Stomach (tissue), 8 donors: ENCODE measurements at regions not wholly inside any gene's neighbourhood (a gene's known extent, or its start where the extent isn't known, plus 50 kb on each side); places are given as distances from the start of the nearest gene placed in this dataset.

Source experiments
- DNase-seq, 2 donors: peaks; one replicate each; pipeline versions ENCODE4 v3.0.0 to v3.0.0-alpha.2; 2013 to 2019
- H3K27ac ChIP-seq, 5 donors: fragments of 200-600 bp in 4 of 5; sonication (generic) in 4 of 5; one replicate each; pipeline ENCODE4 v1.5.1; 2013 to 2019; ENCODE audit warnings: mild to moderate bottlenecking in 1 of 5, moderate library complexity in 1 of 5
- H3K27me3 ChIP-seq, 3 donors: fragments of 200-600 bp; sonication (generic); one replicate each; pipeline ENCODE4 v1.5.1; 2017 to 2019; ENCODE audit warnings: mixed run types in 1 of 3
- H3K36me3 ChIP-seq, 4 donors: fragments of 200-600 bp; sonication (generic); 1 replicate in 3 of 4; 2 replicates in 1 of 4; pipeline ENCODE4 v1.5.1; 2016 to 2019
- H3K4me1 ChIP-seq, 4 donors: fragments of 200-600 bp; sonication (generic); one replicate each; pipeline ENCODE4 v1.5.1; 2016 to 2019
- H3K4me3 ChIP-seq, 4 donors: fragments of 200-600 bp; sonication (generic) in 3 of 4; one replicate each; pipeline ENCODE4 v1.5.1; 2016 to 2019; ENCODE audit warnings: mild to moderate bottlenecking in 1 of 4
- H3K9me3 ChIP-seq, 4 donors: fragments of 200-600 bp; sonication (generic); one replicate each; pipeline ENCODE4 v1.5.1; 2016 to 2019
- EP300 ChIP-seq: sonication (generic); formaldehyde crosslinking; IDR thresholded peaks from one replicate; pipeline ENCODE4 v1.6.1; 2017; ENCODE audit warnings: antibody characterized with exemption
- POLR2A ChIP-seq, 4 donors: fragments of 450-650 bp; IDR thresholded peaks; one replicate each; pipeline ENCODE4 v1.6.1; 2016; ENCODE audit warnings: antibody characterized with exemption in 4 of 4, control low read depth in 2 of 4, mild to moderate bottlenecking in 1 of 4, moderate library complexity in 1 of 4
- POLR2AphosphoS5 ChIP-seq, 3 donors: sonication (generic); formaldehyde crosslinking; IDR thresholded peaks; one replicate each; pipeline ENCODE4 v1.6.1; 2016; ENCODE audit warnings: antibody characterized with exemption in 3 of 3
- WGBS, 5 donors: extraction: QIAGEN DNeasy Blood & Tissue Kit in 3 of 5; methylation state at CpG; one replicate each; pipeline versions ENCODE4 v1.1.5 to v1.1.7; 2013 to 2018; 5-methylcytosine and 5-hydroxymethylcytosine counted together
- intact Hi-C: fragments of 100-400 bp; cut with DNase I; formaldehyde crosslinking; loops from one replicate; pipeline ENCODE4 v1.15.1; 2023; ENCODE audit warnings: low total_unique reads
- TF ChIP-seq, protein P1 (sequence below), 7 experiments: fragments of 450-650 bp in 4 of 7; fragments of 200-600 bp in 3 of 7; sonication (generic) in 3 of 7; IDR thresholded peaks; one replicate each; pipeline ENCODE4 v1.5.1; 2016 to 2019; ENCODE audit warnings: antibody characterized with exemption in 7 of 7, control low read depth in 2 of 7, mild to moderate bottlenecking in 1 of 7
- donor health status: healthy with polysubstance abuse.
- donor health status: Bipolar disorder and iron deficiency.
- donor health status: healthy.

GRCh38 chr2:67295851-67296250 lies 101.3 kb upstream of the ETAA1 start:
- TF ChIP-seq POLR2AphosphoS5 (IDR thresholded peaks at IDR 0.05), result no peak
- TF ChIP-seq EP300, result no peak
- TF ChIP-seq, protein P1, sequence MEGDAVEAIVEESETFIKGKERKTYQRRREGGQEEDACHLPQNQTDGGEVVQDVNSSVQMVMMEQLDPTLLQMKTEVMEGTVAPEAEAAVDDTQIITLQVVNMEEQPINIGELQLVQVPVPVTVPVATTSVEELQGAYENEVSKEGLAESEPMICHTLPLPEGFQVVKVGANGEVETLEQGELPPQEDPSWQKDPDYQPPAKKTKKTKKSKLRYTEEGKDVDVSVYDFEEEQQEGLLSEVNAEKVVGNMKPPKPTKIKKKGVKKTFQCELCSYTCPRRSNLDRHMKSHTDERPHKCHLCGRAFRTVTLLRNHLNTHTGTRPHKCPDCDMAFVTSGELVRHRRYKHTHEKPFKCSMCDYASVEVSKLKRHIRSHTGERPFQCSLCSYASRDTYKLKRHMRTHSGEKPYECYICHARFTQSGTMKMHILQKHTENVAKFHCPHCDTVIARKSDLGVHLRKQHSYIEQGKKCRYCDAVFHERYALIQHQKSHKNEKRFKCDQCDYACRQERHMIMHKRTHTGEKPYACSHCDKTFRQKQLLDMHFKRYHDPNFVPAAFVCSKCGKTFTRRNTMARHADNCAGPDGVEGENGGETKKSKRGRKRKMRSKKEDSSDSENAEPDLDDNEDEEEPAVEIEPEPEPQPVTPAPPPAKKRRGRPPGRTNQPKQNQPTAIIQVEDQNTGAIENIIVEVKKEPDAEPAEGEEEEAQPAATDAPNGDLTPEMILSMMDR (IDR thresholded peaks at IDR 0.05), result no peak
- no peak for TF ChIP-seq POLR2A (IDR thresholded peaks at IDR 0.05)
- H3K4me1 ChIP-seq, result peaks cover 0 to 6% (median 2%) of the 10 kb centered on the region in 4 donors
- H3K27me3 ChIP-seq, result no peaks in the 10 kb centered on the region
- H3K4me3 ChIP-seq, result no peak overlapping the region
- DNase-seq, result no peak
- H3K36me3 ChIP-seq, result no peaks in the 10 kb centered on the region
- intact Hi-C loops, result no loop called here
- H3K27ac ChIP-seq, result no peak overlapping the region
- 54 to 71% (median 59%) methylated on average over 4 of the region's 4 CpGs for WGBS, 5 donors
- H3K9me3 ChIP-seq, result no peaks in the 10 kb centered on the region

DNA sequence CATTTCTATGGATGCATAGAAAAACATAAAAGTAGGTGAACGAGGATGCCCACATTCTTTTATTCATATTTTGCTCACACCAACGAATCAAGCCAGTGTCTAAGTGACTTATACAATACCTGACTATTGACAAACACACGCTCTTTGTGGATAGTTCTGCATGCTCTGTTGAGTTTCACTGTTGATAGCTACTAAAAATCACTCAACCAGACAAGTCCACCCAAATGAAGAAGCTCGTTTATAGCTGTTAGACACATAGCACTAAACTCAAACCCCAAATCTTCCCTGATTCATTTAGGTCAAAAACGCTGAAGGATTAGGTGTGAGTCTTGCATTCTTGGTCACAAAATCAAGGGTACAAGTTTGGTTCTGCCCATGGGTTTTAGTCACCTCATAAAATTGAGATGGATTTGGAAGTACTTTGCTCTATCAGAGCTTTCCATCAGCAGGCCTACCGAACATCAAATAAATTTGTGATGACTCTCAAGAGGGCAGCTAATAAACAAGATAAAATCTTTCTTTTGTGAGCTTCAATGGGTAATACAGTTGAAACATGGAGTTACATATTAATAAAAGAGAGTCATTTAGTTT lies 92.7 kb upstream of the ETAA1 start:
- Histone ChIP-seq H3K4me3 (no peak overlapping the region), H3K27me3 (no peaks in the 10 kb centered on the region), H3K27ac (no peak overlapping the region), H3K36me3 (no peaks in the 10 kb centered on the region), H3K4me1 (no peaks in the 10 kb centered on the region), H3K9me3 (no peaks in the 10 kb centered on the region)
- TF ChIP-seq EP300 (no peak), POLR2AphosphoS5 (IDR thresholded peaks at IDR 0.05) (no peak), POLR2A (IDR thresholded peaks at IDR 0.05) (no peak)
- TF ChIP-seq, protein P1 (IDR thresholded peaks at IDR 0.05), result no peak
- intact Hi-C loops, result no loop called here
- DNase-seq, result no peak
- WGBS, 5 donors, result 84 to 89% (median 86%) methylated on average over 6 of the region's 6 CpGs

GRCh38 chr2:67309281-67309680 lies 87.9 kb upstream of the ETAA1 start:
- Histone ChIP-seq H3K4me3 (no peak overlapping the region), H3K27me3 (no peaks in the 10 kb centered on the region), H3K36me3 (no peaks in the 10 kb centered on the region), H3K27ac (no peak overlapping the region), H3K4me1 (peaks cover 0 to 8% (median 0%) of the 10 kb centered on the region in 4 donors), H3K9me3 (no peaks in the 10 kb centered on the region)
- TF ChIP-seq EP300, result no peak
- TF ChIP-seq, protein P1 (IDR thresholded peaks at IDR 0.05), result no peak
- TF ChIP-seq POLR2AphosphoS5 (IDR thresholded peaks at IDR 0.05), result no peak
- no peak for TF ChIP-seq POLR2A (IDR thresholded peaks at IDR 0.05)
- intact Hi-C loops, result no loop called here
- WGBS, 5 donors, result 79 to 86% (median 83%) methylated on average over 1 of the region's 1 CpG
- no peak for DNase-seq

DNA sequence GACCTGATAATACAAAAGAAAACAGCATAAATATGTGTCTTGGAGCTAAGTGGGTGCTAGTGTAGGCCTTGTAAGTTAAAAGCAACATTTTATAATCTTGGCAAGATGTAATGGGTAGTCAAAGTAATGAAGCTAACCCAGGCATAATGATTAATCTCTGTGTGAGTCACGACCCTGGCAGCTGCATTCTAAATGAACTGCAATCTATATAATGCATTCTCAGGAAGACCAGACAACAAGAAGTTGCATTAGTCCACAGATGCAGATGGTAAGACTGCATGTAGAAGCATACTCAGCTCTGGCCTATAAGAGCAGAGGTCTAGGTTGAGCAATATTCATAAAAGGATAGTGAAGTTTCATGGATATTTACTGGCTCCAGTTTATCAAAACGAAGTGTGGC lies 85.6 kb upstream of the ETAA1 start:
- Histone ChIP-seq H3K4me1 (peaks cover 0 to 8% (median 0%) of the 10 kb centered on the region in 4 donors), H3K27ac (no peak overlapping the region), H3K36me3 (no peaks in the 10 kb centered on the region), H3K9me3 (no peaks in the 10 kb centered on the region), H3K4me3 (no peak overlapping the region), H3K27me3 (no peaks in the 10 kb centered on the region)
- WGBS, 5 donors, result 38 to 51% (median 41%) methylated on average over 2 of the region's 2 CpGs
- TF ChIP-seq EP300, result no peak
- peak in 1 of 2 donors; percentile 42 for DNase-seq
- intact Hi-C loops, result no loop called here

- no peak for DNase-seq
- Histone ChIP-seq H3K4me3 (no peak overlapping the region), H3K27ac (no peak overlapping the region), H3K36me3 (no peaks in the 10 kb centered on the region), H3K4me1 (peaks cover 0 to 8% (median 0%) of the 10 kb centered on the region in 4 donors), H3K27me3 (no peaks in the 10 kb centered on the region), H3K9me3 (no peaks in the 10 kb centered on the region)
- intact Hi-C loops, result no loop called here
- 50 to 84% (median 69%) methylated on average over 1 of the region's 1 CpG for WGBS, 5 donors
- TF ChIP-seq POLR2AphosphoS5 (IDR thresholded peaks at IDR 0.05) (no peak), EP300 (no peak), POLR2A (IDR thresholded peaks at IDR 0.05) (no peak)
- TF ChIP-seq, protein P1 (IDR thresholded peaks at IDR 0.05), result no peak
These were observed 84.3 kb upstream of the ETAA1 start for GRCh38 chr2:67312871-67313270.
